Body of pancreas (tissue), 4 donors: ENCODE measurements at regions not wholly inside any gene's neighbourhood (a gene's known extent, or its start where the extent isn't known, plus 50 kb on each side); places are given as distances from the start of the nearest gene placed in this dataset.

Experiments
- POLR2A ChIP-seq, 3 donors: fragments of 450-650 bp; IDR thresholded peaks; one replicate each; pipeline ENCODE4 v1.6.1; 2016; ENCODE audit warnings: antibody characterized with exemption in 3 of 3, mild to moderate bottlenecking in 2 of 3
- TF ChIP-seq, protein P1 (sequence below), 7 experiments: fragments of 450-650 bp in 4 of 7; fragments of 200-600 bp in 3 of 7; sonication (generic) in 3 of 7; IDR thresholded peaks; one replicate each; pipeline ENCODE4 v1.5.1; 2016 to 2019; ENCODE audit warnings: antibody characterized with exemption in 7 of 7

DNA sequence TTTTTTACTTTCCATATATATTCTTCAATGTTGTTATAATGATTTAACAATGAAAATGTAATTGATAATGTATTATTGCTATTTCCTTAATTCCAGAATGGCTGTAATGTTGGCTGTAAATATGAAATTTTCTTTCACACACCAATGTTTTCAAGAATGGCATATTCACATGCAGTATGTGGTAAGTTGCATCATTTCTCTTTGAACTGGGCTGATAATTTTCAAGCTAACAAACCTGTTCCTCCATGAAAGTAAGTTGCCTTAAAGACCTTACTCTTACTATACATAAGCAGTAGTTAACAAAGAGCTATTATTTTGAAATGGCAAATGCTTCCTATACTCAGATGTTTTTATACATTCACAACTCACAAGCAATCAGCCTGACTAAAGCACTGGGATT, 154.5 kb downstream of the TMEM168 start:
- TF ChIP-seq, protein P1, sequence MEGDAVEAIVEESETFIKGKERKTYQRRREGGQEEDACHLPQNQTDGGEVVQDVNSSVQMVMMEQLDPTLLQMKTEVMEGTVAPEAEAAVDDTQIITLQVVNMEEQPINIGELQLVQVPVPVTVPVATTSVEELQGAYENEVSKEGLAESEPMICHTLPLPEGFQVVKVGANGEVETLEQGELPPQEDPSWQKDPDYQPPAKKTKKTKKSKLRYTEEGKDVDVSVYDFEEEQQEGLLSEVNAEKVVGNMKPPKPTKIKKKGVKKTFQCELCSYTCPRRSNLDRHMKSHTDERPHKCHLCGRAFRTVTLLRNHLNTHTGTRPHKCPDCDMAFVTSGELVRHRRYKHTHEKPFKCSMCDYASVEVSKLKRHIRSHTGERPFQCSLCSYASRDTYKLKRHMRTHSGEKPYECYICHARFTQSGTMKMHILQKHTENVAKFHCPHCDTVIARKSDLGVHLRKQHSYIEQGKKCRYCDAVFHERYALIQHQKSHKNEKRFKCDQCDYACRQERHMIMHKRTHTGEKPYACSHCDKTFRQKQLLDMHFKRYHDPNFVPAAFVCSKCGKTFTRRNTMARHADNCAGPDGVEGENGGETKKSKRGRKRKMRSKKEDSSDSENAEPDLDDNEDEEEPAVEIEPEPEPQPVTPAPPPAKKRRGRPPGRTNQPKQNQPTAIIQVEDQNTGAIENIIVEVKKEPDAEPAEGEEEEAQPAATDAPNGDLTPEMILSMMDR (IDR thresholded peaks at IDR 0.05): no peak
- TF ChIP-seq POLR2A (IDR thresholded peaks at IDR 0.05): no peak
